GM19035 (cell line): ENCODE measurements at regions not wholly inside any gene's neighbourhood (a gene's known extent, or its start where the extent isn't known, plus 50 kb on each side); places are given as distances from the start of the nearest gene placed in this dataset.
"Not testable (repeated sequence)": the region's sequence is repeated elsewhere in the genome, so short reads cannot be mapped to it uniquely, and the experiment has no call there.

Experiments used
- ATAC-seq: cut with Tn5 transposase; IDR thresholded peaks from one replicate; pipeline ENCODE4 v1.9.1; 2021; ENCODE audit not compliant: unreplicated experiment

DNA sequence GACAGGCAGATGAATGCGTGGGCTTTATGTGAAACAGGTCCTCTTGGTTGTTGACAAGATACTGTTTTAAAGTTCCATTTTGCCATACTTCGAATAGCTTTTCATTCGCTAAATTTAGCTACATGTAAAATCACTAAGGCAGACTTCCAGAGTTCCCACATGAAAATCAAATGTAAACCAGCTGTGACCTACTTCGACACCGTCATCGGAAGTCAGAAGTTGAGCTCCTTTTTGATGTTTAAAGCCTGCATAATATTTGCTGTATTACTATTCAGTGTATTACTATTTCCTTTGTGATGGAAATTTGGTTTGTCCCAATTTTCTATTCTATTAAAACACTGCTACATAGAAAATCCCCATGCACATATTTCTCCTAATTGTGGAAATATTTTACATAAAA, 115.3 kb downstream of the IGLL1 start:
- not testable (repeated sequence) for ATAC-seq

DNA sequence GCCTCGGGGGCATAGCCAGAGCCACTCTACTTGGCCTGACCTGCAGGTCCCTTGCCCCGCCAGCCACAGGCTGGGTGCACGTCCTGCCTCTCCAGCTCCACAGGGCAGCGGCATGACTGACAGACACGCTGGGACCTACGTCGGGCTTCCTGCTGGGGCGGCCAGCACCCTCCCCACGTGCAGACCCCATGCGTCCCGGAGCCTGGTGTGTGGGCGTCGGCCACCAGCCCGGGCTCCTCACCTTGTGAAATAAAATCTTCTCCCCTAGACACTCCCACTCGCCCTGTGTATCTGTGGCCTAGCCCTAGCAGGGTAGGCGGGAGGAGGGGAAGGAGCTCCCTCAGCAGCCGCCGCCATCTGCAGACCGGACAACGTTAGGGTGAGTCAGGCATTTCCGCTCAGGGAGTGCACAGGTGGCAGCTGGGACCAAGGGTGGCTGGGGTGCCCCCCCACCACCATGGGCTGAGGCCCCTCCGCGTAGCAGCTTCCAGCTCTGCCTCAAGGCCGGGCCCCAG, 119.5 kb downstream of the IGLL1 start:
- ATAC-seq = not testable (repeated sequence)

DNA sequence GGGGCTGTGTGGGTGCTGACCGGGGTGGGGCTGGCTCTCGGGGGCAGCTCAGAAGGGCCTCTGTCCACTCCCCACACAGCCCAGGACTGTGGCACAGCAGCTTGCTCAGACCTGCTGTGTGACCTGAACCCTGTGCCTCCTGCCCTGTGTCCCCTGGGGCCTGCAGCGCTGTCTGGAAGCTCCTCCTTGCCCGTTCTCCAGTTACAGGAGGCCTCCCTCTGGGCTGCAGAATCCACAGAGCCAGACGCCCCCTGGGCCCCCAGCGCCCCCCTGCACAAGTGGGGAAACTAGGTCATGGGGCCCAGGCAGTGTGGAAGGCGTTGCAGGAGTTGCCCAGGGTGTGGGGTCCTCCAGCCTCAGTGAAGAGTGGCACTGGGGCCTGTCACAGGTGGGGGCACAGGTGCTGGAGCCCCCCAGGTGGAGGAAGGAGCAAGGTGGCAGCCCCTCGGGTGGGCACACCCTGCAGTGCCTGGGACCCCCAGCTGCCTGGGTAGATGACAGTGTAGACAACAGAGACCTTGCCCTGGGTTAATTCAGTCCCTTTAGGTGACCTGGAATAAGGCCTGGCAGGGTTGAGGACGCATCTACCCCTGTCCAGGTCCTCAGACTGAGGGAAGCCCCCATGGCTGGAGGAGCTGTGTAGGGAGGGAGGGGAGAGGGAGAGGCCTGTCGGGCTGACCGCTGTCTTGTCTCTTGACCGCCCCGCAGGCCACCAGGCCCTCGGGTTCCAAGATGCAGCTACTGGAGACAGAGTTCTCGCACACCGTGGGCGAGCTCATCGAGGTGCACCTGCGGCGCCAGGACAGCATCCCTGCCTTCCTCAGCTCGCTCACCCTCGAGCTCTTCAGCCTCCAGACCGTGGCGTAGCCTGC, 120.2 kb downstream of the IGLL1 start:
- not testable (repeated sequence) for ATAC-seq

DNA sequence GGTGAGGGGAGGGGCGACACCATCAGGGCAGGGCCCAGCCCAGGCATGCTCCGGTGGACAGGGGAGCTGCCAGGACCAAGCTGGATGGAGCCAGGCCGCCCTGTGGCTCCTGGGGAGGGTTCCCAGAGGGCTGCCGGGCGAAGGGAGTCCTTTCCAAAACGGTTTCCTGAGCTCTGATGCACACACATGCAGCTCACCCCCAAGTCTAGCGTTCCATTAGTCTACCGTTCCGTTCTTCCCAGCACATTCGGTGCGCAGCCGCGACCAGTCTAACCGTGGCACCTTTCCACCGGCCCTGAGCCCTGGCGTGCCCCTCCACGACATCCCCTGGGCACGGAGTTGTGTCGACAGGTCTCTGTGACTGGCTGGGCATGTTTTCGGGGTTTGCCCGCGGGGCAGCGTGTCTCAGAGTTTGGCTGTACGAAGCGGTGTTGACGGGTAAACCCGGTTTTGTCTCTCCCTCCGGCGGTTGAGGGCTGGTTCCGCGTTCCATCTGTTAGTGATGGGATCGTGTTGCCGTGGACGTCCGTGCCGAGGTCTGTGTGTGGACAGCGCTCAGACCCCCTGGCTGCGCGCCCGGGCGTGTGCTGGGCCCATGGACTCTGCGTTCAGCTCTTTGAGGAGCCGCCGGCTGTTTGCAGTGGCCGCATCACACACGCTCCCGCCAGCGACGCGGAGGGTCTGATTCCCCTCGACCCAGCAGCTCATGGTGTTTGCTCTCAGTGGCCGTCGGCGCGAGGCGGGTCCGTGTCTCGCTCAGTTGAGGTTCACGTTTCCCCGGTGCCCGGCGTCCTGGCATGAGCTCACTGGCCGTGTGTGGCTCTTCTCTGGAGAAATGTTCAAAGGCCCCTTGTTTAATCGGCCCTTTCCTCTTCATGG, 121.2 kb downstream of the IGLL1 start:
- no peak for ATAC-seq

DNA sequence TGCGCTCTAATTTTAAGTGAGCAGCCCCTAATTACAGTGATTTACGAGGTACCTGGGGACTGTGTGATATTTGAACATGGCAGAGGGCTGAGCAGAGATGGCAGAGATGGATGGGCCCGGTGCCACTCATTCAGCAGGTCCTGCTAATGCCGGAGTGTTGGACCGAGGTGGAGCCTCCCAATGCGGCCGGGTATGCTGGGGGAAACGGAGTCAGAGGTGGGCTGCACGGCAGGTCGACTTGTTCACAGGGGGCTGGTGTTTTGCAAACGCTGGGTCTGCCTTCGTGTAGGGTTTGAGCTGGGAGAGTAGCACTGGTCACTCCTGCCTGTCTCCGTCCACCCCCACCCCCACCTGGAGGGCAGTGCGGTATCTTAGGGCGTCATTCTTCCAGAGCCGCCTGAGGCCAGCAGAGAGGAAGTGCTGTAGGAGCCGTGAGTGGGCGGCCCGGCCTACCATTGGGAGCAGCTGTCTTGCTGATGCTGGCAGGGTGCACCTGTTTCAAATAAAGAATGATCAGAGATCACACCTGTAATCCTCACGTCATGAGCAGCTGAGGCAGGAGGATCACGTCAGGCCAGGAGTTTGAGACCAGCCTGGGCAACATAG, 122.6 kb downstream of the IGLL1 start:
- ATAC-seq = no peak

DNA sequence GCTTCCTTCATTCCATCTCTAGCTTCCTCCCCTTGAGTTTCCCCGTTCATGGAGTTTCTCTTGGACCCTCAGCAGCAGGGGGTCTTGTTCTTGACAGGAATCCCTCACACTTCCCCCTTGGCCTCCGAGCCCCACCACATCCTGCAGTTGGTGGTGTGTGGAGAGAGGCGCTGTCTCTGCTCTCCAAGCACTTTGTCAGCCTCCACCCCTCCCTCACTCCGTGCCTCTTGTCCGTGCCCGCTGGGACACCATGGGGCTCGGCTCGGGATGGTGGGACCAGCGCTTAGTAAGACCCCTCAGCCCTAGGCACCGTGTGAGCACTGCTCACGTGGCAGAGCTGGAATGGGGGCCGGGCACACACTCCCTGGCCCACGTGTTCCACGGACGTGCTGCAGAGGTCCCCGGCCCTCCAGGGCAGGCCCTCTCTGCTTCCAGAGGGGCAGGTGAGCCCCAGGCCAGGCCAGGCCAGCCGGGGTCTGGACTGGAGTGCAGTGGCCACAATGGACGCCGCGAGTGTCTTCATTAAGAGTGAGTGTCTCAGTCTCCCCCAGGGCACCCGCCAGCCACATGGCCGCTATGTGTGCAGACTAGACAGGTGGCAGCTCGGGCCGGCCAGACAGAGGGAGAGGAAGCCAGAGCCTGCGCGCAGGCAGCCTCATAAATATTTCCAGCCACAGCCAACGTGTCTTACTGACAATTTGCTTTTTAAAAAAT, 123.3 kb downstream of the IGLL1 start:
- not testable (repeated sequence) for ATAC-seq

DNA sequence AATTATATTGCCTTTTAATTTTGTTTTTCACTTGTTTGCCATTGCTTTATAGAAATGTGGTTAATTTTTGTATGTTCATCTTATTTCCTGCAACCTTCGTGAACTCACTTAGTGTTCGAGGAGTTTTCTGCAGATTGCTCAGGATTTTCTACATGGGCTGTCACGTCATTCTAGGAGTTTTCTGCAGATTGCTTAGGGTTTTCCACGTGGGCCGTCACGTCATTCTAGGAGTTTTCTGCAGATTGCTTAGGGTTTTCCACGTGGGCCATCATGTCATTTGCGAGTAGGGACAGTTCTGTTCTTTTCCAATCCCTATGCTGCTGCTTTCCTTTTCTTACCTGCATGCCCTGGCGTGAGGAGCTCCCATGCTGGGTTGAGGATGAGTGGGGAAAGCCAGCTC, 125.7 kb downstream of the IGLL1 start:
- ATAC-seq = not testable (repeated sequence)

DNA sequence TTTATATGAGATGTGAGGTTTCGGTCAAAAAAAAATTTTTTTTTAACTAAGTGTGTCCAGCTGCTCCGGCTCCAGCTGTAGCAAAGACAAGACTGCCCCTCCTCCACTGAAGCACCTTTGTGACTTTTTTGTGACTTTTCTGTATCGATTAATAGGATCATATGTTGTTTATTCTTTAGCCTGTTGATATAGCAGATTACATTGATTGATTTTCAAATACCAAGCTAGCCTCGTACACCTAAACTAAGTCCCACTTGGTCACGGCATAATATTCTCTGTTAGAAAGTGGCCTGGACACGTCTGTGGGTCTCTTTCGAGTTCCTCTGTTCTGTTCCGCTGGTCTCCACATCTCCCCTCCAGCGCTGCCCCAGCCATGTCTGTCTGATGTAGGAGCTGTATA, 126.8 kb downstream of the IGLL1 start:
- ATAC-seq = no peak

DNA sequence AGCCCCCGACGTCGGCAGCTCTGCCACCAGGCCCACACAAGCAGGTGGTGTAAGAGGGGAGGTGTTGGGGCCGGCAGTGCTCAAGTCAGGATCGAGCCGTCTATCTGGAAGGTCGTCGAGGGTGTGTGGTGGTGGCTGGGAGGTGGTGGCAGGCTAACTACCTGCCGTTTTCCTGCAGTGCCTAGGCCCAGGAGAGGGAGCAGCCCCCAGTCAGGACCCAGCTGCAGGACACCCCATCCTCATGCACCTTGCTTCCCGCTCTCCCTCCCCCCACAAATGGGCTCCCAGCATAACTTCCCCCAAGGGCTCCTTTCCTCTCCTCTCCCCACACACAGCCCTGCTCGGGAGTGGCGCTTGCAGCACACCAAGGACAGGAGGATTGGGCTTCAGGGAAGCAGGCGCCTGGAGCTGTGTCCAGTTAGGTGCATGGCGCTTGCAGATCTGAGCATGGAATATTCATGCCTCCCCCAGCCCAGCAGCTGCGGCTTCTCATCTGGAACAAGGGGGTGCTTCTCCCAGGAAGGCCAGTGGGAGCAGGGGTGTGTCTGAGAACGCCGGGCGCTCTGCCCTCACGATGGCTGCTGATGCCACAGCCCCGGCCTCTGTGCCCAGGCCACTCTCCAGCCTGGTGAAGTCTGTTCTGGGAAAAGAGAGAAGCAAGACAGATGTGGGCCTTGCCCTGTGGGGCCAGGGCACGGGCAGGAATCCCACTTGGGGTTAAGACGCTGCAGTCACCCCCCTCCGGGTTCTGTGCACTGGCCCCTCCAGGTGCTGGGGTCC, 127.7 kb downstream of the IGLL1 start:
- no peak for ATAC-seq

DNA sequence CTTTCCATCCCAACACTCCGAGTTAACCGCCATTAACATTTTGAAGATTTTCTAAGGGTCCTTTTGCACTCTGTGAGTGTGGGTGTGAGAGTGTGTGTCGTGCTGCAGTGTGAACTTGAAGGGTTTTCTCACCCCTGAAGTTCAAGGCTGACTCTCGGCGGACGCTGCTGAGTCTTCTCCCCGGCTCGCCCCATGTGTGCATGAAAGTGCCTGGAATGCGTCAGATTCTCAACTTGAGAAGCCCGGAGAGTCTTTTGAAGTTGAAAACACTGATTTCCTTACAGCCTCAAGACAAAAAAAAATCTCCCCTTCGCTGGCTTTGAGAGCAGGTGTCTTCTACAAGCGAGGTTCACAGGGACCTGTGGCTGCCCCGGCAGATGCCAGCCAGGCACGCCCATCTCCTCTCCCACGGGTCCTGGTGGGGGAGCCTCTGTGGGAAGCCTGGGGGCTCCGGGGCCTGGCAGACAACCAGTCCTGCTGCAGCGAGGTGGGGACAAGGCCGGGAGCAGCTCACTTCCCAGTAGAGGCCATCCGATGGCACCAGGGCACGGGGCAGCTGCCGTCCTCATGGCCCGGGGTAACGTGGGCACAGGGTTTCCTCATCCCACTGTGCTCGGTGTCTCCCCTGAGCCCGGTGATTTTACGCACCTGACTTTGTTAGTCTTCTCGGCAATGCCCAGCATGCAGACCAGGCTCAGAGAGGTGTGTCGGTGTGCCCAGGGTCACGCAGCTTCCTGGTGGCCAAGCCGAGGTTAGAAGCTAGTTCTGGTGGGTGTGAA, 128.4 kb downstream of the IGLL1 start:
- ATAC-seq = not testable (repeated sequence)

DNA sequence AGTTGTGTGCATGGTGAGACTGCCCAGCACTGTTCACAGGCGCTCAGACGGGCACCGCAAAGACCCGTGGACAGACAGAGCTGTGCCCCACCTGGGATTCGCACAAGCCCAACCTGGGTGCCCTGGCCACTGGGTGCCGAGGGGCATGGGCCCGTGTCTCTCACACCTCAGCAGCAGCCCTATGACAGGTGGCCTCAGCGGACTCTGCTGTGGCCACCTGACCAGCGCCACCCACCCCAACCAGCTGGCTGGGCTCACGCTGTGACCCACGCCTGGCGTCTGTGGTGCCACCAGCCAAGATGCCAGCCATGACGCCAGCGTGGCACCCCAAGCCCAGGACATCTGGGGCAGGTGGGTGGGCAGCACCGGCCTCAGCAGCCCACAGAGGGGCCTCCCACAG, 129.3 kb downstream of the IGLL1 start:
- not testable (repeated sequence) for ATAC-seq

DNA sequence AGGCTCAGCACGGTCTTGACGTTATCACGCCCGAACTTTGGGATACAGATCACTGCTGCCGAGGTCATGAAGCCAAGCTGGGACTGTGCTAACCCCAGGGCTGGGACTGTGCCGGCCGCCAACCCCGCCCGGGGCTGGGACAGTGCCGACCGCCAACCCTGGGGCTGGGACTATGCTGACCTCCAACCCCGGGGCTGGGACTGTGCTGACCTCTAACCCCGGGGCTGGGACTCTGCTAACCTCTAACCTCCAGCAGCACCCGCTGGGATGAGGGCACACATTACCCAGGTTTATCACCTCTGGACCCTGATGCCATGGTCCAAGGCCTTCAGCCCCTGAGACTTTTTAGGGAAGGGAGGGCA, 129.7 kb downstream of the IGLL1 start:
- ATAC-seq = no peak

DNA sequence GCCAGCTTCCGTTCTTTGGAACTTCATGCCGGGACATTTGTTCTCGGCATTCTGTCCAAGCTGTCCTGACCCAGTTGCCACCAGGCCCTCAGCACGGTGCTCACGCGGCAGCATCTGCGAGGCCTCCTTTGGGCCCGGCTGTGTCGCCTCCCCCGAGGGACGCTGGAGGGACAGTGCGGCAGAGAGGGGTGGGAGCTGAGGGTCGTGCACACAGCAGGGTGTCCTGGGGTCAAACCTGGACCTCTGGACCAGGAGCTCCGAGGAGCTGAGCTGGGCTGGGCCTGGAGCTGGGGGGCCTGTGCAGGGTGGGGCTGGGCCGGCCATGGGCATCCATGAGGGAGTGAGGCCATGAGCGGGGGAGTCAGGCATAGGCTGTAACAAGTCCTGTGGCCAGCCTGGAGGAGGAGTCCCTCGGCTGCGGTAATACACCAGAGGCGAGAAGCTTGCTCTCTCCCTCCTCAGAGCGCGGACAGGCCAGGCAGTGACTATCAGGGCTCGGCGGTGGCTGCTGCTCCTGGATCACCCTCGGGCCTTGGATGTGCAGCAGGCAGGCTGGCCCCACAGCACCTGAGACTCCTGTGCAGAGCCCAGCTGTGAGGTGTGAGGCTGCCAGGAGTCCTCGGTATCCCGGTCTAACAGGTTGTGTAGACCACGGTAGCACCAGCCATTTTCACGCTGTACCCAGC, 130.2 kb downstream of the IGLL1 start:
- ATAC-seq = not testable (repeated sequence)

DNA sequence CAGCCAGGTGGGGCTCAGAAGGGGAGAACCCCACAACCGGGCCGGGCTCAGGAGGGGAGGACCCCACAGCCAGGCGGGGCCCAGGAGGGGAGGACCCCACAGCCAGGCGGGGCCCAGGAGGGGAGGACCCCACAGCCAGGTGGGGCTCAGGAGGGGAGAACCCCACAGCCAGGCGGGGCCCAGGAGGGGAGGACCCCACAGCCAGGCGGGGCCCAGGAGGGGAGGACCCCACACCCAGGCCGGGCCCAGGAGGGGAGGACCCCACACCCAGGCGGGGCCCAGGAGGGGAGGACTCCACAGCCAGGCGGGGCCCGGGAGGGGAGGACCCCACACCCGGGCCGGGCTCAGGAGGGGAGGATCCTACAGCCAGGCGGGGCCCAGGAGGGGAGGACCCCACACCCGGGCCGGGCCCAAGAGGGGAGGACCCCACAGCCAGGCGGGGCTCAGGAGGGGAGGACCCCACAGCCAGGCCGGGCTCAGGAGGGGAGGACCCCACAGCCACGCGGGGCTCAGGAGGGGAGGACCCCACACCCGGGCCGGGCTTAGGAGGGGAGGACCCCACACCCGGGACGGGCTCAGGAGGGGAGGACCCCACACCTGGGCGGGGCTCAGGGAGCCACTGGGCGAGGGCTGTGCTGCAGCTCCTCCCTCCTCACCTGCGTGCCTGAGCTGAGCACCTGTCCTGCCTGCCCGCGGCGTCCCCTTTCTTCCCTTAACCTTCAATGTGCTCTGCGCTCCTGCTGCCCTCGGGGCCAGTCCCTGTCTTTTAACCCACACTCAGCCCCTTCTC, 131.4 kb downstream of the IGLL1 start:
- not testable (repeated sequence) for ATAC-seq

DNA sequence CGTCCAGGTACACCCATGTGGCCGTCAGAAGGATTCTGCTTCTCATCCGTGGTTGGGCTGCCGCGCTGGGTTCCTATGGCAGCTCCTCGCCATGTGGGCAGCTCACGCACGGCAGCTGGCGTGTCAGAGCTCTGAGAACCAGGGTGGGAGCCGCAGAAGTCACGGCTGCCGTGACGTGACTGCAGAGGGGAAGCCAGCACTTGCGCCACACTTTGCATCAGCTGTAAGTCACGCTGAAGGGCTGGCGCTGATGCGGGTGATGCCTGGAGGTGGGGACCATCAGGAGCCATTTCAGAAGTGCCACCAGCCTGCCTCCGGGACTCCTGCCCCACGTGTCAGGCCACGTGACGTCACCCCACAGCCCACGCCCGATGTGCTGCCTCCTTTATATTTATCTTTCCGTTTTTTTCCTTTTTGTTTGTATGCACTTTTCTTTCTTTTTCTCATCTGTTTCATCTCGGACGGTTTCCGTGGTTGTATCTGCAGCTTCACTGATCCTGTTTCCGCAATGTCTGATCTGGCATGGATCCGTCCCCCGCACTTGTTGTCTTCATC, 133.2 kb downstream of the IGLL1 start:
- no peak for ATAC-seq

DNA sequence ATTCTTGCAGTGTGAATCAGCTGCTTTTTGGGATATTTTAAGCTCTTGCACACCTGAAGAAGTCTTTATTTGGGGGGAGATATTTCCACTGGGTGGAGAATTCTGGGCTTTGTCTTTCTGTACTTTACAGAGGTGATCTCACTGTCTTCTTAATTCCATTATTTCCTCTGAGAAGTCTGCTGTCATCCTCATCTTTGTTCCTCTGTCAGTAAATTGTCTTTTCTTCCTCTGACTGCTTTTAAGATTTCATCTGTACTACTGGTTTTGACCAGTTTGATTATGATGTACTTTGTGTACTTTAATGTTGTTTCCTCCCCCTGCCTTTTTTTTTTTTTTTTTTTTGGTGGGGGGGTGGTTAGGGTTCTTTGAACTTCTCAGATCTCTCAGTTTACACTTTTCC, 133.9 kb downstream of the IGLL1 start:
- not testable (repeated sequence) for ATAC-seq

DNA sequence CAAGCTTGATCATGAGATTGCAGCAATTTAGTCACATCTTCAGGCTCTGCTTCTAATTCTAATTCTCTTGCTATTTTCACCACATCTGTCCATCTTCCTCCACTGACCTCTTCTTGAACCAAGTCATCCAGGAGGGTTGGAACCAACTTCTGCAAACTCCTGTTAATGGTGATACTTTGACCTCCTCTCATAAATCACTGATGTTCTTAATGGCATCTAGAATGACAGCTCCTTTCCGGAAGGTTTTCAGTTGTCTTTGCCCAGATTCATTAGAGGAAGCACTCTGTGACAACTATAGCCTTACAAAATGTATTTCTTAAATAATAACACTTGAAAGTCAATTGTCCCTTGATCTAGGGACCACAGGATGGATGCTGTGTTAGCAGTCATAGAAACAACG, 136.2 kb downstream of the IGLL1 start:
- not testable (repeated sequence) for ATAC-seq
